CD14-positive monocyte (primary cell): ENCODE measurements at regions not wholly inside any gene's neighbourhood (a gene's known extent, or its start where the extent isn't known, plus 50 kb on each side); places are given as distances from the start of the nearest gene placed in this dataset.

Experiments
- DNase-seq, 3 donors: peaks; one replicate each; pipeline ENCODE4 v3.0.0-alpha.2; 2011 to 2022
- H2AFZ ChIP-seq: 2 replicates; pipeline ENCODE4 v1.6.0; 2012; ENCODE audit warnings: mild to moderate bottlenecking, low read depth, low read length, inconsistent platforms; ENCODE audit not compliant: insufficient read depth, poor library complexity, severe bottlenecking
- H3K27ac ChIP-seq, 2 donors: 1 replicate in 1 of 2; 2 replicates in 1 of 2; pipeline ENCODE4 v1.5.1; 2012 to 2013; ENCODE audit warnings: low read length in 2 of 2, control low read depth in 1 of 2, inconsistent platforms in 1 of 2, low read depth in 1 of 2, mild to moderate bottlenecking in 1 of 2
- H3K27me3 ChIP-seq, 2 donors: one replicate each; pipeline versions ENCODE4 v1.6.0 to v1.6.1; 2011 to 2013; ENCODE audit warnings: low read length in 2 of 2; ENCODE audit not compliant: control insufficient read depth in 2 of 2, insufficient read depth in 2 of 2
- H3K36me3 ChIP-seq, 2 donors: replicated peaks in 1 of 2; 1 replicate in 1 of 2; 2 replicates in 1 of 2; pipeline versions ENCODE4 v1.5.1 to v1.6.1; 2012 to 2013; ENCODE audit warnings: low read length in 2 of 2, control low read depth in 1 of 2, inconsistent platforms in 1 of 2, mild to moderate bottlenecking in 1 of 2; ENCODE audit not compliant: insufficient read depth in 2 of 2, control insufficient read depth in 1 of 2
- H3K4me1 ChIP-seq, 2 donors: 1 replicate in 1 of 2; 2 replicates in 1 of 2; pipeline versions ENCODE4 v1.5.1 to v1.6.1; 2012 to 2013; ENCODE audit warnings: low read length in 2 of 2, control low read depth in 1 of 2, inconsistent platforms in 1 of 2, mild to moderate bottlenecking in 1 of 2, moderate library complexity in 1 of 2; ENCODE audit not compliant: insufficient read depth in 2 of 2, control insufficient read depth in 1 of 2
- H3K4me2 ChIP-seq: replicated peaks from 2 replicates; pipeline ENCODE3; 2012; ENCODE audit warnings: low read length, moderate library complexity, mild to moderate bottlenecking; ENCODE audit not compliant: poor library complexity, severe bottlenecking; ENCODE audit errors: extremely low read depth
- H3K4me3 ChIP-seq, 3 experiments: fragments of 200-600 bp in 1 of 3; sonication (generic) in 1 of 3; replicated peaks in 1 of 3; 1 replicate in 2 of 3; 2 replicates in 1 of 3; pipeline ENCODE4 v1.5.1; 2011 to 2013; ENCODE audit warnings: low read length in 3 of 3, mild to moderate bottlenecking in 3 of 3, control low read depth in 2 of 3, low read depth in 2 of 3, inconsistent platforms in 1 of 3, moderate library complexity in 1 of 3
- H3K79me2 ChIP-seq: 2 replicates; pipeline ENCODE4 v1.6.0; 2012; ENCODE audit warnings: mild to moderate bottlenecking, control low read depth, inconsistent platforms, low read length, moderate library complexity; ENCODE audit not compliant: insufficient read depth
- H3K9ac ChIP-seq: 2 replicates; pipeline ENCODE4 v1.6.0; 2017; ENCODE audit warnings: low read length, mild to moderate bottlenecking; ENCODE audit not compliant: insufficient read depth, poor library complexity, severe bottlenecking
- H3K9me3 ChIP-seq, 2 donors: replicated peaks in 1 of 2; 1 replicate in 1 of 2; 2 replicates in 1 of 2; pipeline versions ENCODE4 v1.5.1 to v1.6.1; 2012 to 2013; ENCODE audit warnings: low read length in 2 of 2, control low read depth in 1 of 2; ENCODE audit not compliant: control insufficient read depth in 1 of 2, insufficient read depth in 1 of 2
- H4K20me1 ChIP-seq: 2 replicates; pipeline ENCODE4 v1.6.0; 2012; ENCODE audit warnings: mild to moderate bottlenecking, low read length, control low read depth, moderate library complexity; ENCODE audit not compliant: insufficient read depth
- H3K27ac Mint-ChIP-seq, 7 donors: one replicate each; pipeline ENCODE4 v1.8.0; 2020; ENCODE audit warnings: mild to moderate bottlenecking in 7 of 7, mixed read lengths in 7 of 7, moderate library complexity in 6 of 7, inconsistent platforms in 2 of 7
- H3K27me3 Mint-ChIP-seq, 3 donors: one replicate each; pipeline ENCODE4 v1.8.0; 2021 to 2022; ENCODE audit warnings: low read depth in 3 of 3, mild to moderate bottlenecking in 3 of 3, mixed read lengths in 3 of 3, moderate library complexity in 3 of 3, inconsistent platforms in 1 of 3
- H3K36me3 Mint-ChIP-seq, 2 donors: one replicate each; pipeline ENCODE4 v1.8.0; 2020; ENCODE audit warnings: mixed read lengths in 2 of 2, inconsistent platforms in 1 of 2, mild to moderate bottlenecking in 1 of 2
- H3K4me1 Mint-ChIP-seq: one replicate; pipeline ENCODE4 v1.8.0; 2020; ENCODE audit warnings: mild to moderate bottlenecking, mixed read lengths
- H3K4me3 Mint-ChIP-seq, 2 donors: one replicate each; pipeline ENCODE4 v1.8.0; 2020; ENCODE audit warnings: mild to moderate bottlenecking in 2 of 2, mixed read lengths in 2 of 2, moderate library complexity in 1 of 2
- H3K9me3 Mint-ChIP-seq, 7 donors: one replicate each; pipeline ENCODE4 v1.8.0; 2020 to 2022; ENCODE audit warnings: mixed read lengths in 7 of 7, mild to moderate bottlenecking in 6 of 7, moderate library complexity in 6 of 7, inconsistent platforms in 2 of 7
- WGBS: methylation state at CpG from one replicate; pipeline ENCODE4 v1.1.5; 2013; ENCODE audit warnings: missing lambda C conversion rate; ENCODE audit not compliant: insufficient coverage; 5-methylcytosine and 5-hydroxymethylcytosine counted together
- intact Hi-C, 2 donors: fragments of 100-400 bp; cut with micrococcal nuclease; formaldehyde crosslinking; loops; one replicate each; pipeline versions ENCODE4 v1.15.0 to v1.15.1; 2023
- TF ChIP-seq, protein P1 (sequence below): fragments of 200-600 bp; IDR thresholded peaks from one replicate; pipeline ENCODE4 v1.8.0; 2022; ENCODE audit warnings: antibody characterized with exemption, mild to moderate bottlenecking

DNA sequence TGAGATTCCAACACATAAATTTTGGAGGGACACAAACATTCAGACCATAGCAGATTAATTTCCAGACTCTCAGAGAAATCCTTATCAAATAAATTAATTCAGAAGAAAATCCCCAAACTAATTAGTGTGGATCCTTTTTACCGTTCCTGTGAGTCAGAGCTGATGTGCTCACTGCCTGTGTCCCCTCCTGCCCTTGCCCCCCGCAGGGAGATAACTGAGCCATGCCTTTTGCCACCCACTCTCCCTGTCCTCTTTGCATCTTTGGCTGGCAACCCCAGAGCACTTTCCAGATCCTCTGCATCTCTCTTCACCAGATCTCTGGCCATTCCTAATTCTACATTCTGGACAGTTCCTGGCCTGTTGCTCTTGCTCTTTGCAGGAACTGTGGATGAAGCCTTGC lies 135.4 kb upstream of the MAP1B start:
- Histone ChIP-seq H3K9me3 (no peaks in the 10 kb centered on the region), H3K9ac (no peak overlapping the region), H3K4me1 (no peaks in the 10 kb centered on the region), H4K20me1 (no peaks in the 10 kb centered on the region), H3K36me3 (no peaks in the 10 kb centered on the region), H2AFZ (no peak overlapping the region), H3K4me2 (no peak overlapping the region), H3K27me3 (no peaks in the 10 kb centered on the region), H3K79me2 (no peaks in the 10 kb centered on the region), H3K27ac (no peak overlapping the region), H3K4me3 (no peak overlapping the region)
- 86% methylated on average over 2 of the region's 2 CpGs for WGBS
- DNase-seq = no peak
- Mint-ChIP-seq H3K4me1 (no peaks in the 10 kb centered on the region), H3K27ac (no peak overlapping the region), H3K9me3 (peaks cover 0 to 2% (median 0%) of the 10 kb centered on the region in 7 donors), H3K4me3 (no peak overlapping the region), H3K27me3 (peaks cover 2 to 11% (median 8%) of the 10 kb centered on the region in 3 donors), H3K36me3 (no peaks in the 10 kb centered on the region)
- TF ChIP-seq, protein P1, sequence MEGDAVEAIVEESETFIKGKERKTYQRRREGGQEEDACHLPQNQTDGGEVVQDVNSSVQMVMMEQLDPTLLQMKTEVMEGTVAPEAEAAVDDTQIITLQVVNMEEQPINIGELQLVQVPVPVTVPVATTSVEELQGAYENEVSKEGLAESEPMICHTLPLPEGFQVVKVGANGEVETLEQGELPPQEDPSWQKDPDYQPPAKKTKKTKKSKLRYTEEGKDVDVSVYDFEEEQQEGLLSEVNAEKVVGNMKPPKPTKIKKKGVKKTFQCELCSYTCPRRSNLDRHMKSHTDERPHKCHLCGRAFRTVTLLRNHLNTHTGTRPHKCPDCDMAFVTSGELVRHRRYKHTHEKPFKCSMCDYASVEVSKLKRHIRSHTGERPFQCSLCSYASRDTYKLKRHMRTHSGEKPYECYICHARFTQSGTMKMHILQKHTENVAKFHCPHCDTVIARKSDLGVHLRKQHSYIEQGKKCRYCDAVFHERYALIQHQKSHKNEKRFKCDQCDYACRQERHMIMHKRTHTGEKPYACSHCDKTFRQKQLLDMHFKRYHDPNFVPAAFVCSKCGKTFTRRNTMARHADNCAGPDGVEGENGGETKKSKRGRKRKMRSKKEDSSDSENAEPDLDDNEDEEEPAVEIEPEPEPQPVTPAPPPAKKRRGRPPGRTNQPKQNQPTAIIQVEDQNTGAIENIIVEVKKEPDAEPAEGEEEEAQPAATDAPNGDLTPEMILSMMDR = no peak
- intact Hi-C loops = no loop called here

DNA sequence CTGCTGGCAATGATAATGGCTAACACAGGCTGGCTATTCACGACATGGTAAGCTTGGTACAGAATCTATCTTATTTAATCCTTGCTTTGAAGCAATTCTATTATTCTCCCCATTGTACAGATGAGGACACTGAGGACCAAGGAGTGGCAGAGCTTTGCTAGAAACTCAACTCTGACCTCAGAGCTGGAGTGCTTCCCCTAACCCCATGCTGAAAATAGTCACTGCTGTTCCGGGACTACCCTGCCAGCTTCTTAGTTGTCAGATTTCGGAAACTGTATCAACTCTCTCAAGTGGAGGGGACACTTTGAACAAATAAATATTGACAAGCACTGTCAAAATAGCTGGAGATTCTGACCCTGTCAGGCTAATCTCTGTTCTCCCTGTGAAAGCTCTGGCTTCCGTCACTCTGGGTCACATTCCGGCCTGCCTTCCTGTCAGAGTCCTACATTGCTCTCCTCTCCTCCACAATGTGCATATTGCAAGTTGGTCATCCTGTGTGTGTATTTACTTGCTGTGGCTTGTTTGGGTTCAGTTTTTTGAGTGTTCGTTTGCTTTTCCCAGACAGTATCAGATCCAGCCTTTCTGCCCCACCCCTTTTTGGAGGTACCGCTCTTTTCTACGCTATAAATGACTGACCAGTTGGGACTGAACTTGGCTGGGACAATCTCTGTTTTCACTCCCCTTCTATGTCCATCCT lies 134.3 kb upstream of the MAP1B start:
- Histone ChIP-seq H2AFZ (no peak overlapping the region), H3K4me3 (no peak overlapping the region), H3K79me2 (no peaks in the 10 kb centered on the region), H3K4me1 (no peaks in the 10 kb centered on the region), H3K36me3 (no peaks in the 10 kb centered on the region), H3K9me3 (no peaks in the 10 kb centered on the region), H3K9ac (no peak overlapping the region), H3K27ac (no peak overlapping the region), H3K27me3 (no peaks in the 10 kb centered on the region), H3K4me2 (no peak overlapping the region), H4K20me1 (no peaks in the 10 kb centered on the region)
- WGBS = 97% methylated on average over 5 of the region's 8 CpGs
- intact Hi-C loops = no loop called here
- H3K27ac Mint-ChIP-seq = no peak overlapping the region
- H3K9me3 Mint-ChIP-seq = peaks cover 0 to 2% (median 0%) of the 10 kb centered on the region in 7 donors
- no peaks in the 10 kb centered on the region for H3K36me3 Mint-ChIP-seq
- H3K4me1 Mint-ChIP-seq = no peaks in the 10 kb centered on the region
- TF ChIP-seq, protein P1 = no peak
- no peak for DNase-seq
- H3K27me3 Mint-ChIP-seq = peaks cover 2 to 12% (median 8%) of the 10 kb centered on the region in 3 donors
- H3K4me3 Mint-ChIP-seq = peak overlapping the region in 1 of 2 donors; percentile 35
